HG02981 (cell line): ENCODE measurements at regions not wholly inside any gene's neighbourhood (a gene's known extent, or its start where the extent isn't known, plus 50 kb on each side); places are given as distances from the start of the nearest gene placed in this dataset.

Experiments
- ATAC-seq: cut with Tn5 transposase; IDR thresholded peaks from one replicate; pipeline ENCODE4 v1.9.1; 2021; ENCODE audit warnings: mild to moderate bottlenecking, moderate library complexity; ENCODE audit not compliant: unreplicated experiment

GRCh38 chr18:66682855-66683322 lies 79.0 kb upstream of the CDH19 start:
- ATAC-seq = no peak

- ATAC-seq = no peak
Measured at GRCh38 chr18:66676699-66677098, 72.8 kb upstream of the CDH19 start.

GRCh38 chr18:66674286-66674685 lies 70.4 kb upstream of the CDH19 start:
- ATAC-seq = no peak

DNA sequence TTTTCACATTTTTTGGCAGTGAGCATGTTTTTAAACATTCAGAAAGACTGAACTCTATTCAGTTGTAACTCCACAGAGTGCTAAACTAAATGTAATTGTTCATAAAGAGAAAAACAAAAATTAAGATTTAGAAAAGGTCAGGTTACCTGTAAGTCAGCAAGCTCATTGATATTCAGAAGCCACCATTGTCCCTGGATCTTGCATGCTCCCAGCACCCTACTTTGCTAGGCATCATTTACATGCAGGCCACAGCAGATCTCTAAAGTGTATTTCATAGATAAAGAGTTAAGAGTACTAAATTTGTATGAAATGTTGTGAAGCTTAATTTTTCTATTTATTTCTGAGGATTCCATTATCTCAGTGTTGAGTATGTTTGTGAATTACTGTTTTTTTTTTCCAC lies 64.8 kb upstream of the CDH19 start:
- no peak for ATAC-seq

GRCh38 chr18:66662632-66663031 lies 58.7 kb upstream of the CDH19 start:
- ATAC-seq = no peak

DNA sequence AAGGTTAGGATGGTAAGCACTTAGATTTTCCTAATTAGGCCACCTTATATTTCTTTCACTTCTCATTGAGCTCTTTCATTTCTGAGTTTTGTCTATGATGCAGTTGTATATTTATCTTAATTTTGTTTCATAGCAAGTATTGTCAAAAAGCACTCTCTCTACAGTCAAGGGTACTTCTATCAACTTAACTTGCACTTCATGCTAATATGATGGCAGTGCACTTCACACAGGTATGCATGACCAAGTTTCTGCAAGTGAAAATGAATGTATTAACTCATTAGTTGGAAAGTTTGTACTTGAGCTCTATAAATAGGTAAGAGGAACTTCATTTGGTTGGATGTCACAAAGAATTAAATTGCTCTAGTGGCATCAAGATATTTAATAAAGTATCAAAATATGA lies 51.5 kb upstream of the CDH19 start:
- ATAC-seq = no peak
